Fibroblast of lung (primary cell): ENCODE measurements at regions not wholly inside any gene's neighbourhood (a gene's known extent, or its start where the extent isn't known, plus 50 kb on each side); places are given as distances from the start of the nearest gene placed in this dataset.

Experiments used
- EZH2 ChIP-seq: IDR thresholded peaks from 2 replicates; pipeline ENCODE4 v1.5.1; 2012; ENCODE audit warnings: low read length, control low read depth, mild to moderate bottlenecking; ENCODE audit errors: missing control alignments
- TF ChIP-seq, protein P1 (sequence below), 2 donors: IDR thresholded peaks in 1 of 2; conservative IDR thresholded peaks in 1 of 2; 1 replicate in 1 of 2; 2 replicates in 1 of 2; pipeline ENCODE4 v1.5.1; 2011 to 2012; ENCODE audit warnings: low read length in 2 of 2, control low read depth in 1 of 2, inconsistent platforms in 1 of 2, low read depth in 1 of 2, mild to moderate bottlenecking in 1 of 2

DNA sequence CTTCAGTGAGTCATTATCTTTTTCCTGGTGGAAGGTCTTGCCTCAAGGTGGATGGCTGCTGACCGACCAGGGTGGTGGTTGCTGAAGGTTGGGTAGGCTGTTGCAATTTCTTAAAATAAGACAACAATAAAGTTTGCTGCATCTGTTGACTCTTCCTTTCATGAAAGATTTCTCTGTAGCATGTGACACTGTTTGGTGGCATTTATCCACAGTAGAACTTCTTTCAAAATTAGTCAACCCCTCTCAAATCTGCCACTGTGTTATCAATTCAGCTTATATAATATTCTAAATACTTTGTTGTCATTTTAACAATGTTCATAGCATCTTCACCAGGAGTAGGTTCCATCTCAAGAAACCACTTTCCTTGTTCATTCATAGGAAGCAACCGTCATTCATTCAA is 66.8 kb upstream of the ATXN1 start:
- TF ChIP-seq, protein P1, sequence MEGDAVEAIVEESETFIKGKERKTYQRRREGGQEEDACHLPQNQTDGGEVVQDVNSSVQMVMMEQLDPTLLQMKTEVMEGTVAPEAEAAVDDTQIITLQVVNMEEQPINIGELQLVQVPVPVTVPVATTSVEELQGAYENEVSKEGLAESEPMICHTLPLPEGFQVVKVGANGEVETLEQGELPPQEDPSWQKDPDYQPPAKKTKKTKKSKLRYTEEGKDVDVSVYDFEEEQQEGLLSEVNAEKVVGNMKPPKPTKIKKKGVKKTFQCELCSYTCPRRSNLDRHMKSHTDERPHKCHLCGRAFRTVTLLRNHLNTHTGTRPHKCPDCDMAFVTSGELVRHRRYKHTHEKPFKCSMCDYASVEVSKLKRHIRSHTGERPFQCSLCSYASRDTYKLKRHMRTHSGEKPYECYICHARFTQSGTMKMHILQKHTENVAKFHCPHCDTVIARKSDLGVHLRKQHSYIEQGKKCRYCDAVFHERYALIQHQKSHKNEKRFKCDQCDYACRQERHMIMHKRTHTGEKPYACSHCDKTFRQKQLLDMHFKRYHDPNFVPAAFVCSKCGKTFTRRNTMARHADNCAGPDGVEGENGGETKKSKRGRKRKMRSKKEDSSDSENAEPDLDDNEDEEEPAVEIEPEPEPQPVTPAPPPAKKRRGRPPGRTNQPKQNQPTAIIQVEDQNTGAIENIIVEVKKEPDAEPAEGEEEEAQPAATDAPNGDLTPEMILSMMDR (conservative IDR thresholded peaks at IDR 0.05 in 1 of 2, IDR thresholded peaks at IDR 0.05 in 1 of 2; ENCODE audit: low read depth in 1 of 2, low read length in 2 of 2) = no peak
- no peak for TF ChIP-seq EZH2
